ENCODE measurements at regions not wholly inside any gene's neighbourhood (a gene's known extent, or its start where the extent isn't known, plus 50 kb on each side); places are given as distances from the start of the nearest gene placed in this dataset.

DNA sequence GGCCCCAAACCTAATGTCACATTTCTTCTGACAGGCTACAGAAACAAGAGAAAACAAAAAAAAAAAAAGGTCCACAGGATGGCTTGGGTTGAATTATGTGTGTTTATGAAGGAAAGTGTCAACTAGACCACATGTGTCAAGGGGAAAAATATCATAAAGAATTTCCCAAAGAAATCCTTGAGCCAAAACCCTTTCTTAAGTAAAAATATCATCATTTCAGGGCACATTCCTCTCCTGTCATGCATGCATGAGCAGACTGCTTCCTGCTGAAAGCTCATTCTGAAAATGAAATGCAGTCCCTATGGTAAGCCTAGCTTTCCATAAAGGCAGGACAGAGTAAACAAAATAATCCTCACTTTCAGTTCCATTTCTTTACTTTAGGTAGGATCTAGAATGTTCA lies 85.7 kb upstream of the RBBP8 start:
- DNase-seq (ENCODE audit: low spot score): no peak

DNA sequence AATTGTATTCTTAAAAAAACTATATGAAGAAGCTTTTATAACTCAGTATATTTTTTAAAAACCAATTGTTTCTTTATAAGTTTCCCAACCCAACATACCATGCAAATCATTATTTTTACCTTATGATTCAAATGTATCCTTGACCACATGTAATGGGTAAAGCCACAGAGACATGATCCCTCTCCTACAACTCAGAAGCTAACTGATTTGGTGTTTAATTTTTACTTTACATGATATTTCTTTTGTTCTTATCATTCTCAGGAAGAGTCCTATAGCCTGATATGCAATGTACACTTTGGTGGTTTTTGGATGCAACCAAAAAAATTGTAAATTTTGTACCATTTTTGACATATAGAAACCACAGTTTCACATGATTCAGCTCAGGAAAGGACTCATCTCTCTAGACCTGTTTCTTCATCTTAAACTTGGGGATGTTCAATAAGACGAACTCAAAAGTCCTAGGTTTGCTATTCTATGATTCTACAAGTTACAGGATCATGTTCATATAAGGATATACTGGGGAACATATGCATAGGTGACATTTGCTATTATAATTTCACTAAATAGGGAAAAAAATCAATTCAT lies 85.2 kb upstream of the RBBP8 start:
- no peak for DNase-seq (ENCODE audit: low spot score)

DNA sequence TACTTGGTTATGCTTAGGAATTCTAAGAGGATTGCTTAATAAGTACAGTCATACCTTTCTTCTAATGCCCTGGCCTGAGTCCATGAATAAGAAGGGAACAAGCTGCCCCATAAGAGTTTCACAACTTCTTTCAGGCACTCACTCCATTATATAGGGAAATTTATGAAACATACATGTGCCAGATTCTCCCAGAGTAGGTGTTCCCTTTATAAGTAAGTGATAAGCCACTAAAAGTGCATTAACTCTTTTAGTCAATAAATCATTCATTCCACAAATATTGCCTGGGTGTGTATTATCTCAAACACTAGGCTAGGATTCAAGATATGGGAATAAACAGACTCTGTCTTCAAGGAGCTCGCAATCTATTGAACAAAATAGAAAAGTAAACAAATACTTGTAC lies 84.5 kb upstream of the RBBP8 start:
- DNase-seq (ENCODE audit: low spot score): no peak

DNA sequence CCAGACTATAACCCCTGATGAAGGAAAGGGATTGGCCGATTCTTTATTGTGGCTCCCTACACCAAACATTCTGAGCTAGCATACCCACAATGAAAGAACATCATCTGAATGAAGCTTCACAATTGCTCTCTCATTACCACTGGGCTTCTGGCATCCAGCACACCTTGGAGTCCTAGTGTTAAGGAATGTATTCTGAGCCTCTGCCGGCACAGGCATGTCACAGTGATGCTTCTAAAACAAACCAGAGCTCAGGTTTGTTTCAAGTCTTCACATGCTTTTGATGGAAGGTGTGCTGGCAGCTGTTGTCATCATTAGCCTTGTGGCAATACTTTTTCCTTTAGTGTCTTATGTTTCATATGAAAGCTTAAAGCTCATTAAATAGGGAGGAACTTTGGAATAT lies 76.3 kb upstream of the RBBP8 start:
- DNase-seq (ENCODE audit: low spot score): no peak

DNA sequence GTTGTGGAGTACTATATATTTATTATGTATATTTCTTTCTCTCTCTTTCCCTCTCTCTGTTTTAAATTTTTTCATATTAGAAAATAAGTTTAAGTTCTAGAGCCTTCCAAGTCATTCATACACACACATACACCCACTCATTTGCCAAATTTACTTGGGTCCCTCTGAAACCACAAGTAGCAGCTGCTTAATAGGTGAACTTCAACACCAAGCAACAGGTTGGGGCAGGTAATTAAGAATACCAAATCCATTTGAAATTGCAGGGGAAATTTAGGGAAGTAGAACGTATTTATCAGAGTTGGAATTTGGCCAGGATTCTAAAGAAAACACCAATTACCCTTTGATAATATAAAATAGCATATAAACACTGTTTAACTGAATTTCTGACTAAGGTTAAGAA lies 75.0 kb upstream of the RBBP8 start:
- DNase-seq (ENCODE audit: low spot score): no peak

DNA sequence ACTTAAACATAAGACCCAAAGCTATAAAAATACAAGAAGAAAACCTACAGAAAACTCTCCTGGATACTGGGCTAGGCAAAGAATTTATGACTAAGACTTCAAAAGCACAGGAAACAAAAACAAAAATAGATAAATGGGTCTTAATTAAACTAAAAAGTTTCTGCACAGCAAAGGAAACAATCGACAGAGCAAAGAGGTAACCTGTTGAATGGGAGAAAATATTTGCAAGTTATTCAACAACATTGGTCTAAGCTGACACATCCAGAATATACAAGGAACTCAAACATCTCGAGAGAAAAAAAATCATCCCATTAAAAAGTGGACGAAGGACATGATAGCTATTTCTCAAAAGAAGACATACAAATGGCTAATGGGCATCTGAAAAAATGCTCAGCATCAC lies 72.3 kb upstream of the RBBP8 start:
- no peak for DNase-seq (ENCODE audit: low spot score)

DNA sequence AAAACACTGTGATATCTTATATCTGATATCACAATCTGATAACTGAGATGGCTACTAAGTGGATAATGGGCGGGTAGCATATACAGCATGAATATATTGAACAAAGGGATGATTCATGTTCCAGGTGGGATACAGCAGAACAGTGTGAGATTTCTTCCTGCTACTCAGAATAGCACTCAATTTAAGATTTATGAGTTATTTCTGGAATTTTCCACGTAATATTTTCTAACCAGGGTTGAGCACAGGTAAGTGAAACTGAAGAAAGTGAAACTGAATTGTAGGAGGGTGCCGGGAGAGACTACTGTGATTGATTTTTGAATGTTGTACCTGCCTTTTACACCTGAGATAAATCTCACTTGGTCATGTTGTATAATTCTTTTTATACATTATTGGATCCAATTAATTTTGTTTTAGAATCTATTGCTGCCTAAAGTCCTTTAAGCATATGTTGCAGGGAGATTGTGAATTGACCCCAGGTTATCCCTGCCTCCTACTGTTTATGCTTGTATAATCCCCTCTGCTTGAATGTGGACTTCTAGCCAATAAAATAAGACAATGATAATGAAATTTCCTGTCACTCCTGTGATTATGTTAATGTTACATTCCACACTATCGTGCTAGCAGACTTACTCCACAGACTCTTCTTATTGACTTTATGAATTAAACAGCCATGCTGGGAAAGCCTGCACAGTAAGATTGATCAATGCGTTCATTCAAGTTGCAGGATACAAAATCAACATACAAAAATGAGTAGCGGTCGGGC lies 67.6 kb upstream of the RBBP8 start:
- no peak for DNase-seq (ENCODE audit: low spot score)

DNA sequence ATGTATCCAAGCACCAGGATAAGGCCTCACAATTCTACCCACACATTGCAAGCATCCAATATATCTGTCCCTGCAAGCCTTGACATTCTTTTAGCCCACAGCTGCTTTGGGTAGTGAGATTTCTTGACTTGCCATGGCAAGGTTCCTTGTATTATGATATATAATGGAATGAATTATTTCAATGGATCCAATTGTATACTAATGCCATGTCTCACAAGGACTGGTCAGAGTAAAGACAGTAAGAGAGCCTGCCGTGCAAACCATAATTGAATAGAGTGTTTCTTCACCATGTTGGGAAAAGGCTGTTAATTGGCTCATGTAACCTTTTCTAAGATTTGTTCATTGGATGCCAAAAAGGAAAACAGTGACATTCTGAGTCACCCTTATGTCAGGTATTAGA lies 64.3 kb upstream of the RBBP8 start:
- DNase-seq (ENCODE audit: low spot score): no peak

DNA sequence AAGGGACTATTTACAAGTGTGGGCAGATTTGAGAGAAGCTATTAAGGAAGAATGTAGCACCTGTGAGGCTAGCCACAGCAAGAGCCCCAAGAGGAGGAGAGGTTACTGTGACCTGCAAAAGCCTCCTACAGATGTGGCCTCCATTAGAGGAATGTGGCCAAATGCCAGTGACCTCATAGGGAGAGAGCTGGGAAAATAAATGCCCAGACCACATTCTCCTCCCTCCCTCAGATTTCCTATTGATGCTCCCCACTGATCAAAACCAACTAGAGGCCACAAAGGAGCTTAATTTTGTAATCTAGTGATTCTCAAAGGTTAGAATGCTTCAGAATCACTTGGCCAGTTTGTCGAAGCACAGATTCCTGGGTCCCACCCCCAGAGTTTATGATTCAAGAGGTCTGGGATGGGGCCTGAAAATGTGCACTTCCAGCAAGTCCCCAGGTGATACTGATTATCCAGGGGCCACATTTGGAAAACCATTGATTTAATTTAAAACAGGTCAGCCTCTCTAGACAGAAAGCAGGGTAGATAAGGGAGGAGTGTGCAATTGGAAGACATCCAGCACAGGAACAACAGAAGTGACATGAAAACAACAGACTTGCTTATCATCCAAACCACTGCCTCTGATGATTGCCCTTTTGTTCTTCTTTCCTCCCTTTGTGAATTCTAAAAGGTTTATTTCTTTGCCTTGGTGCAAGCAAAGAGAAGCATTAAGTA lies 61.2 kb upstream of the RBBP8 start:
- no peak for DNase-seq (ENCODE audit: low spot score)

DNA sequence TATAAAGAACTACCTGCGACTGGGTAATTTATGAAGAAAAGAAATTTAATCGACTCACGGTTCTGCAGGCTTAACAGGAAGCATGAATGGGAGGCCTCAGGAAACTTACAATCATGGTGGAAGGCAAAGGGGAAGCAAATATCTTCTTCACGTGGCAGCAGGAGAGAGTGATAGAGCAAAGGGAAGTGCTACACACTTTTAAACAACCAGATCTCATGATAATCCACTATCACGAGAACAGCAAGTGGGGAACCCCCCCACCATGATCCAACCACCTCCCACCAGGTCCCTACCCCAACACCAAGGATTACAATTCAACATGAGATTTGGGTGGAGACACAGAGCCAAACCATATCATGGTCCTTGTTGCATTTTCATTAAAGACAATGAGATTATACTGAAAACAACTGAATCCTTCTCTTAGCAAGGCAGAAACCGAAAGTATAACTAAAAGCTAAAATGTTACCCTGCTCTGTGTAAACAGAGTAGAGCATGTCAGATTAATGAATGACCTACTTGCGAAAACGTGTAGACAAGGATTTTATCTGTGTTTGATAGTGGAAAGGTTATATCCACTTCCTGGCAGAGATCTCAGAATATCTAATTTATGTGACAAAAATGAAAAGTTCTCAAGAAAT lies 60.1 kb upstream of the RBBP8 start:
- no peak for DNase-seq (ENCODE audit: low spot score)

DNA sequence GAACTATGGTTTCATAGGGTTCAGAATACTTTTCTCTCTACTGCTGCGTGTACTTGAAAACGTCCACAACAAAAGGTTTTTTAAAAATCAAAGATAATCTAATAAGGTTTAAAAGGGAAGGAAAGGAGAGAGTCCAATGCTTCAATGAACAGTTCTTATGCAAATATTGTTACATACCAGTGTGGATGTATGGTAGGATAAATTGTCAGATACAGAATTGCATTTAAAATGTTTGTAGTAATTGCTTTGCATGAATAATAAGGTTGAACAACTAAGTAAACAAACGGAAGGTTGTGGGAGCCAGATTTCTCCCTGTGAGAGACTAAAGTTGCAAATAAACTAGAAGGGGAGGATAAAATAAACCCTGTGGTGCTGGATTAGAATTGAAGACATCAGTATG lies 53.8 kb upstream of the RBBP8 start:
- no peak for DNase-seq (ENCODE audit: low spot score)

DNA sequence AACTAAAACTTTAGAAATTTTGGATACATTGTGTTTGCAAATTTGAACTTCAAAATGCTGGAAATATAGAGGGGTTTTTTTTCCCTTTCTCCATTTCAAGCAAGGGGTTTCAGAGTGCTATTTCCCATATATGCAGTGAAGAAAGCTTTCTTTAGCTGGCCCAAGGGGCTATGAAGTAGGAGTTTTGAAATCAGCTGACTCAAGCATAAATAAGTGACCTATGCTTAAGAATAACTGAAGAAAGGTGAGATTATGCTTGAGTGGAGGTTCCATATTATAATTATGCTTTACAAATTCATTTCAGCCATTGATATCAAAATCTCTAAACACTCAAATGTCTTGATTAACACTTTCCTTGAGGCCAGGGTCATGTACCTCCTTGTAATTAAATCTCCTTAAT lies 51.0 kb upstream of the RBBP8 start:
- DNase-seq (ENCODE audit: low spot score): no peak

DNA sequence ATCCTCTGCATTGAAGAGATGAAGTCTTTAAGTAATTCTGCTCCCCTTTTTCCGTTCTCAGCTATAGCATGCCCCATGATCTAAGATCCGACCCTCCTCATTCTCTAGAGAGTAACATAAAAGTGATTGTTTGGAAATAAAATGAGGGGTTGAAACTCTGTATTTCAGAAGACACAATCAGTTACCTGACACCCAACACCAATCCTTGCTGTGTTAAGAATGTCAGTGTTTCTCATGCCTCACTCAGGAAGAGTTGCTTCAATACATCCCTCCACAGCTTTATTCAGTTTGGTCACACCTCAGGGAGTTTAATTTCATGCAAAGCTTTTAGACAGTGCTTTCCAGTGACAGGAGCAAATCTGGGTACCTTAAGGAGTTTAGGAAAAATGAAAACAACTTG lies 49.9 kb upstream of the RBBP8 start:
- no peak for DNase-seq (ENCODE audit: low spot score)

Measured in HuH-7.5 (cell line).